GM12874 (cell line): ENCODE measurements at regions not wholly inside any gene's neighbourhood (a gene's known extent, or its start where the extent isn't known, plus 50 kb on each side); places are given as distances from the start of the nearest gene placed in this dataset.

Source experiments
- CTCF ChIP-seq: IDR thresholded peaks from 2 replicates; pipeline ENCODE4 v1.5.1; 2011; ENCODE audit warnings: low read depth, mild to moderate bottlenecking, control low read depth, low read length, moderate library complexity; ENCODE audit not compliant: insufficient read depth

DNA sequence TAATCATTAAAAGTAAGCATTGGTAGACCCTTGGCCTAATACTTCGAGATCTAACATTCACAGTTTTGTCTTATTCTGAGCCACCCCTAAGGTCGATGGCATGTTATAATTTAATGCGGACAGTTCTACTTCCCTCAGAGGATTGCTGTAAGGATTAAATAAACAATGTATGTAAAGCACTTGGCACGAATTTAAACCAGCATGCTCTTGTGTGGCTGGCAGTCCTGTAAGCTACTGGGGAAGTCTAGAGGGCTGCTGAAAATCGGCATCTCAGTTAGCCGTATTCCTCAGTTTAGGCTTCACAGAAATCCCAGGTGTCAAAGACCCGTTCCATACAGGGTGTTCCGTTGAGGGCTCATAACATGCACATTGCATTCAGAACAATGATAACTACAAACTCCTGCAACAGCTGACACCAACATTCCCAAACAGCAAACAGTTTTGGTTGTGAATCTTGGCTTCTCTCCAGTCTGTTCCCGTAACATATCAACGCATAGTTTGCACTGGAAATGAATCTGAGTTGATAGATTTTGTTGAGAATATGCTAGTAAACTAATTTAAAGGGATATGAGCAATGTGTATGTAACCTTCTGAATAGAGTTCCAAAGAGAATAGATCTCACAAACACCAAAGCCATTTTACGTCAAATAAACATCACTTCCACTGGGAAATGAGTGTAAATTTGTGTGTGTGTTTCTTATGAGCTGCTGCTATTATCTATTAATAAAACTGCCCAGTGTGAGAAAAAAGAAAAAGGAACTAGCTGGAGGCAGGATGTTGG, 52.2 kb upstream of the ACKR3 start:
- TF ChIP-seq CTCF: no peak
